Left cardiac atrium (tissue), 4 donors: ENCODE measurements at regions not wholly inside any gene's neighbourhood (a gene's known extent, or its start where the extent isn't known, plus 50 kb on each side); places are given as distances from the start of the nearest gene placed in this dataset.
"Not testable (repeated sequence)": the region's sequence is repeated elsewhere in the genome, so short reads cannot be mapped to it uniquely, and the experiment has no call there.

Experiments
- ATAC-seq, 2 donors: fragments of 200-7000 bp; cut with Tn5 transposase; one replicate each; pipeline ENCODE4 v1.9.1; 2020; ENCODE audit warnings: mild to moderate bottlenecking in 2 of 2, moderate library complexity in 2 of 2
- DNase-seq: peaks from one replicate; pipeline ENCODE4 v3.0.0-alpha.2; 2020
- intact Hi-C, 2 donors: fragments of 100-400 bp; cut with DNase I; formaldehyde crosslinking; loops; one replicate each; pipeline versions ENCODE4 v1.14.1 to v1.15.1; 2022 to 2023
- donor health status: DM: no; HTN: yes; CAD: no.
- donor health status: DM: no; HTN: yes; CAD: no; lungs with severe emphysema.
- donor health status: DM: yes; HTN: yes; CAD: no.
- donor health status: Dilated cardiomyopathy.

- no peak for ATAC-seq
- intact Hi-C loops, result no loop called here
- DNase-seq, result no peak
Measured at GRCh38 chr13:30520571-30520970, 54.8 kb upstream of the HMGB1 start.

- intact Hi-C loops, result no loop called here
- ATAC-seq, result no peak
- DNase-seq, result no peak
Measured at GRCh38 chr13:30523211-30523610, 57.5 kb upstream of the HMGB1 start.

DNA sequence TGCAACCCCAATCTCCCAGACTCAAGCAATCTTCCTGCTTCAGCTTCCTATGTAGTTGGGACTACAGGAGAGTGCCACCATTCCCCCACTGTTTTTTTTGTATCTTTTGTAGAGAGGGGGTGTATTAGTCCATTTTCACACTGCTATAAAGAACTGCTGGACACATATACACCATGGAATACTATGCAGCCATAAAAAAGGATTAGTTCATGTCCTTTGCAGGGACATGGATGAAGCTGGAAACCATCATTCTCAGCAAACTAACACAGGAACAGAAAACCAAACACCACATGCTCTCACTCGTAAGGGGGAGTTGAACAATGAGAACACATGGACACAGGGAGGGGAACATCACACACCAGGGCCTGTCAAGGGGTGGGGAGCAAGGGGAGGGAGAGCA is 58.1 kb upstream of the HMGB1 start:
- DNase-seq, ATAC-seq, intact Hi-C loops: not testable (repeated sequence)

- ATAC-seq, DNase-seq, intact Hi-C loops: not testable (repeated sequence)
Measured at GRCh38 chr13:30525212-30525611, 59.5 kb upstream of the HMGB1 start.

DNA sequence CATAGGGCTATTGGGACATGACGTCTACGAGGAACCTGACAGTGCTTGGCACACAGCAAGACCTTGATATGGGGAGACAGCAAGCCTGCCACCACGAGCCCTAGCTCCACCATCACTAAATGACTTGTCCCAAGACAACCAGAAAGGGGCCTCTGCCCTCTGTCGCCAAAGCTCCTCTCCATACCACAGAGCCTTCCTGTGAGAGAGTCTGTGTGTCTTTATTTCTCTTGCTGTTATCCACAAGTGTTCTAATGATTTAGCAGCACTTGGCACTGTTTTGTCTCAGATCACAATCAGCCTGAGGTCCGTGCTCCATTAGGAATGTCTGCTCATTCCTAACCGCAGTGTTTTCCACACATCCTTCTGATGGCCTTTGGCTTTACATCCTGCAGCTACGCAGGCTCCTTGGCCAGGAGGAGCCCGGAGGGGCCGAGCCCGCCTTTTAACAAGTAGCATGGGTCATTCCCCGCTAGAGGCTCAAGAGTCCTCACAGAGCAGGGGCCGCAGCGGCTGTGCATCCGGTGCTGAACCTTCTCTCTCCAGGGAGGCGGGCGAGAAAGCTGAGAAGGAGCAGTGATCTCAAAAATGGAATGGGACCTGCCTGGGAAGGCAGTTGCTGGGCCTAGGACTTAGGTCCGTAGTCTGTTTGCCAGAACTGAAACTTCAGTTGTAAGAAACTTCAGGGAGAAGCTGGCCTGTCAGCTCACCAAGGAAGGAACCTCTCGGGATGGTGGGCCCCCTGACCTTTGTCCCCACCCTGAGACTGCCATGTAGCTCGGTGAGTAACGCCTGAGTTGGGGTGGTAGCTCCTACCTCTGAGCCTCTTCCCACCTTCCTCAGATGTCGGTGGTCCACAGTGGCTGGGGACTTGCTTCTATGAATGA is 61.1 kb upstream of the HMGB1 start:
- DNase-seq, result no peak
- intact Hi-C loops, result no loop called here
- ATAC-seq, result peak in 1 of 2 donors; percentile 30

DNA sequence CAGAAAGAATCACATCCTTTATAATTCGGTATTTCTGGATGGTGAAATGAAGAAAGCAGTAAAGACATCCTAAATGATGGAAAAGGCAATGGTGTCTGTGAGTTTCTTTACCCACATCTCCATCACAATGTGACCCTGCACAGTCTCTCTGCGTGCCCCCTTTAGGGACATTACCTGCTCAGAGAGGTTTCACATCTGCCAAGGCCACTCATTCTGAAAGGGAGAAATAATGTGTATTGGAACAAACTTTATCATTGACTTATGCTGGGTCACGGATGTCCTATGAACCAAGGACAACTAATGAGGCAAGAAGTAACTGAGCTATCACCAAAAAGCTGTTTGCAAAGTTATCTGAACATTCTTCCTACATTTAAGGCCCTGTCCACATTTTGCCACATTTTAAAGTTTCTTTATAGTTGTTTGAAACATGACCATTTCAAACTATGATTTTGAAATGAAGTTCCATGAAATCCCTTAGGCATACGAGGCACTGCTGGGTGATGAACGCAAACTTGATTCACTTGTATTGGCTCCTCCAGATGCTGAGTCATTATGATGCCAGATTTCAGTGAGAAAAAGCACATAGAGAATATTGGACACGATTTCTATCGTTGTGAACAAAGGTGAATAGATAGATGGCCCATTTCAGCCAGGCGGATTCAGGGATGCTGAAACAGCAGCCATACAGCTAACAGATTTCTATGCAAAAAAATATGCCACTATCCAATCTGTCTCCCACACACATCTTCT is 63.5 kb upstream of the HMGB1 start:
- DNase-seq (no peak), ATAC-seq (no peak)
- intact Hi-C loops, result no loop called here

DNA sequence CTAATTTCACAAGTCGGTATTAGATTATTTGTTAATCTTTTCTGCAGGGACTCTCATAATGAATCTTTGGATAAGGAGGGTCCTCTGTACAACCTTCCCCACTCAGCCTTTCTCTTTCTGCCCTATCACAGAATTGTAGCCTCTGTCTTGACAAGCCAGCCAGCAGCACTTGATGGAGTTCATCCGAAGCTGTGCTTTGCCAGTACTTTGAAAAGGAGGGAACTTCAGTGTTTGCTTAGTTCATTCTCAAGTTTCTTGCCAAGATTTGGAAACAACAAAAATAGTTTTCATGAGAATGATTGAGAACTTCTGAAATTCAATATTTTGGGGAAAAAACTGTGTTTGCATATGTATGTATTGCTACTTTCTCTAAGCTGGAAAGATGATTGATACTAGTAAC is 69.3 kb upstream of the HMGB1 start:
- no peak for ATAC-seq
- intact Hi-C loops, result no loop called here
- no peak for DNase-seq

GRCh38 chr13:30545320-30545719 is 72.4 kb upstream of the USPL1 start:
- DNase-seq (no peak), ATAC-seq (no peak)
- intact Hi-C loops, result no loop called here

- intact Hi-C loops, ATAC-seq, DNase-seq: not testable (repeated sequence)
Measured at GRCh38 chr13:30548046-30548445, 69.7 kb upstream of the USPL1 start.

DNA sequence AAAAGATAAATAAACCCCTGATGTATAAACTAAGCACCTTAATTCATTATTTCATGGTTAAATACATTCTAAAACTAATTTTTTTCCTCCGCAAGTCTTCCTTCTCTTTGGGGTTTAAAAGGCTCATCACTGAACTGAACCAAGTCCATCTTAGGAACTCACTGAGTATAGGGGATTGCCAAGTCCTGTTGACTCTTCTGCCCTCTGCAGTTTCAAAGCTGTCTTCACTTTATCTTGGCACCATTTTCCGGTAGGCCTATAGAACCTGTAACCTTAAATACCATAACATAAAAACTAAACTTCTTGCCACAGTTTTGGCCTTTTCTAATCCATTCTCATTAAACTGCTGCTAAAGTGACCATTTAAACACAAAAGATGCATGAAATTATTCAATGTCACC is 66.5 kb upstream of the USPL1 start:
- DNase-seq (no peak), ATAC-seq (peak in 1 of 2 donors; percentile 48)
- intact Hi-C loops, result no loop called here

GRCh38 chr13:30552567-30552966 is 65.2 kb upstream of the USPL1 start:
- ATAC-seq, result no peak
- intact Hi-C loops, result no loop called here
- DNase-seq, result no peak

DNA sequence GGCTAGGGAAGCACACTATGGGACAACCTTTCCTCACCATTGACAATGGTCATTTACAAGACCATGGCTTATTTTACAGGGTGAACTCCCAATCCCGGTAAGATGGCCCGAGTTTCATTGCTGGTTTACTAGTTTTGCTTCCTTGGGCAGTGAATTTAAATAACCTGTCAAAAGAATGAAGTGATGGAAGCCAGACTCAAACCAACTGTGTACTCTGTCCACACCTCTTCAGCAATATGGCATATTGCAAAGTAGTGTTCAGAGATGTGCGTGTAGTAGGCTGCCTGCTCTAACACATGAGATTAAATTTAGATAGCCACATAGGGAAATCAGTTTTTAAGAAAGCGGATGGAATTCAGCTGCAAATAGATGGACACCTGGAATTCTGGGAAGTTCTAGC is 58.4 kb upstream of the USPL1 start:
- DNase-seq (no peak), ATAC-seq (no peak)
- intact Hi-C loops, result no loop called here

- no peak for DNase-seq
- no peak for ATAC-seq
- intact Hi-C loops, result no loop called here
Measured at GRCh38 chr13:30560212-30560611, 57.5 kb upstream of the USPL1 start.

- intact Hi-C loops, result no loop called here
- DNase-seq, result no peak
- ATAC-seq, result no peak
Measured at GRCh38 chr13:30561511-30561910, 56.2 kb upstream of the USPL1 start.

- intact Hi-C loops, result no loop called here
- ATAC-seq (no peak), DNase-seq (no peak)
Measured at GRCh38 chr13:30564489-30564888, 53.2 kb upstream of the USPL1 start.

GRCh38 chr13:30565658-30566057 is 52.1 kb upstream of the USPL1 start:
- ATAC-seq (no peak), DNase-seq (no peak)
- intact Hi-C loops, result no loop called here

DNA sequence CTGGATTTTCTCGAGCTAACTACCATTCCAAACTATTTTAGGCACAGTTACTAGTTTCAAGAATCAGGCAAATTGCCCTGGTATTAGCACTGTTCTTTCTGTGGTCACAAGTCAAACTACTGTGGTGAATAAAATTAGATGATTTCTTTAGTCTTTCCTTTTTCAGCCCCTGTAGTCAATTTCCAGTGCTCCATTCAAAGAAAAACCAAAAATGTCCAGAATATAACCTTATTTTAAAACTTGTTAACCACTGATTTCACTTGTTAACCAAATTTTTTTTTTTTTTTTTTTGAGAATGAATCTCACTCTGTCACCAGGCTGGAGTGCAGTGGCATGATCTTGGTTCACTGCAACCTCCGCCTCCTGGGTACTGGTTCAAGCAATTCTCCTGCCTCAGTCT is 50.6 kb upstream of the USPL1 start:
- no peak for ATAC-seq
- DNase-seq, result no peak
- intact Hi-C loops, result no loop called here
